ENCODE measurements at regions not wholly inside any gene's neighbourhood (a gene's known extent, or its start where the extent isn't known, plus 50 kb on each side); places are given as distances from the start of the nearest gene placed in this dataset.

- no peak overlapping the region for H3K4me3 ChIP-seq (replicated peaks; ENCODE audit: low read depth, low read length)
- TF ChIP-seq CTCF (IDR thresholded peaks at IDR 0.05; ENCODE audit: low read depth, low read length, missing control alignments): no peak
- no peak for DNase-seq (ENCODE audit: extremely low read depth, low read depth)
Measured at GRCh38 chr10:44780426-44780825, 130.7 kb upstream of the TMEM72 start.

GRCh38 chr10:44781131-44781530 lies 130.0 kb upstream of the TMEM72 start:
- no peak for TF ChIP-seq CTCF (IDR thresholded peaks at IDR 0.05; ENCODE audit: low read depth, low read length, missing control alignments)
- no peak for DNase-seq (ENCODE audit: extremely low read depth, low read depth)
- no peak overlapping the region for H3K4me3 ChIP-seq (replicated peaks; ENCODE audit: low read depth, low read length)

- H3K4me3 ChIP-seq (replicated peaks; ENCODE audit: low read depth, low read length): no peak overlapping the region
- no peak for DNase-seq (ENCODE audit: extremely low read depth, low read depth)
- no peak for TF ChIP-seq CTCF (IDR thresholded peaks at IDR 0.05; ENCODE audit: low read depth, low read length, missing control alignments)
Measured at GRCh38 chr10:44786286-44786850, 124.8 kb upstream of the TMEM72 start.

- no peak for TF ChIP-seq CTCF (IDR thresholded peaks at IDR 0.05; ENCODE audit: low read depth, low read length, missing control alignments)
- no peak for DNase-seq (ENCODE audit: extremely low read depth, low read depth)
- no peak overlapping the region for H3K4me3 ChIP-seq (replicated peaks; ENCODE audit: low read depth, low read length)
Measured at GRCh38 chr10:44787480-44788075, 123.6 kb upstream of the TMEM72 start.

- no peak overlapping the region for H3K4me3 ChIP-seq (replicated peaks; ENCODE audit: low read depth, low read length)
- DNase-seq (ENCODE audit: extremely low read depth, low read depth): no peak
- TF ChIP-seq CTCF (IDR thresholded peaks at IDR 0.05; ENCODE audit: low read depth, low read length, missing control alignments): no peak
Measured at GRCh38 chr10:44788147-44789129, 122.7 kb upstream of the TMEM72 start.

GRCh38 chr10:44792119-44792775 lies 118.9 kb upstream of the TMEM72 start:
- no peak for TF ChIP-seq CTCF (IDR thresholded peaks at IDR 0.05; ENCODE audit: low read depth, low read length, missing control alignments)
- H3K4me3 ChIP-seq (replicated peaks; ENCODE audit: low read depth, low read length): no peak overlapping the region
- no peak for DNase-seq (ENCODE audit: extremely low read depth, low read depth)
